ENCODE measurements at regions not wholly inside any gene's neighbourhood (a gene's known extent, or its start where the extent isn't known, plus 50 kb on each side); places are given as distances from the start of the nearest gene placed in this dataset.

GRCh38 chr19:28481674-28482073 lies 731.3 kb downstream of the UQCRFS1 start:
- TF ChIP-seq CTCF (IDR thresholded peaks at IDR 0.05): no peak
- TF ChIP-seq EP300 (IDR thresholded peaks at IDR 0.05): no peak
